ENCODE measurements at regions not wholly inside any gene's neighbourhood (a gene's known extent, or its start where the extent isn't known, plus 50 kb on each side); places are given as distances from the start of the nearest gene placed in this dataset.

GRCh38 chr16:8511464-8511863 is 78.8 kb downstream of the TMEM114 start:
- Histone ChIP-seq H3K9me3 (ENCODE audit: control insufficient read depth, insufficient read depth, low read depth, low read length) (no peaks in the 10 kb centered on the region), H3K4me3 (ENCODE audit: low read depth, low read length) (no peak overlapping the region), H3K4me1 (ENCODE audit: control insufficient read depth, insufficient read depth, low read length) (no peaks in the 10 kb centered on the region), H3K27ac (ENCODE audit: extremely low read depth, low read depth, low read length) (no peak overlapping the region), H3K36me3 (ENCODE audit: control insufficient read depth in 2 of 2, insufficient read depth in 1 of 2, low read length in 2 of 2) (no peaks in the 10 kb centered on the region)
- POLR2A ChIA-PET = no interaction called here
- no peak for TF ChIP-seq ZNF426 (tag by site-specific recombination; IDR thresholded peaks at IDR 0.05)
- TF ChIP-seq ZNF704 (tag by site-specific recombination; IDR thresholded peaks at IDR 0.05) = no peak
- no peak for TF ChIP-seq ZNF202 (tag by site-specific recombination; IDR thresholded peaks at IDR 0.05; ENCODE audit: borderline replicate concordance)
- no peak for TF ChIP-seq ZNF48 (tag by site-specific recombination; IDR thresholded peaks at IDR 0.05)
- TF ChIP-seq ZBTB8A (tag by site-specific recombination; IDR thresholded peaks at IDR 0.05) = no peak
- no peak for TF ChIP-seq ZNF248 (tag by site-specific recombination; IDR thresholded peaks at IDR 0.05)
- TF ChIP-seq ZNF560 (tag by site-specific recombination; IDR thresholded peaks at IDR 0.05; ENCODE audit: borderline replicate concordance) = no peak
- no peak for TF ChIP-seq ZNF146 (tag by site-specific recombination; IDR thresholded peaks at IDR 0.05)
- no peak for TF ChIP-seq ZNF175 (tag by site-specific recombination; IDR thresholded peaks at IDR 0.05)
- TF ChIP-seq HOXA7 (CRISPR knock-in tag; IDR thresholded peaks at IDR 0.05; ENCODE audit: borderline replicate concordance) = no peak
- TF ChIP-seq ZNF621 (tag by site-specific recombination; IDR thresholded peaks at IDR 0.05) = no peak
- TF ChIP-seq ZNF223 (tag by site-specific recombination; IDR thresholded peaks at IDR 0.05) = no peak
- TF ChIP-seq PRDM2 (tag by site-specific recombination; IDR thresholded peaks at IDR 0.05; ENCODE audit: borderline replicate concordance) = no peak
- TF ChIP-seq ZNF23 (tag by site-specific recombination; IDR thresholded peaks at IDR 0.05; ENCODE audit: borderline replicate concordance) = no peak
- TF ChIP-seq ZNF292 (tag by site-specific recombination; IDR thresholded peaks at IDR 0.05; ENCODE audit: borderline replicate concordance, low read depth) = no peak
- TF ChIP-seq ZBTB7A (tag by site-specific recombination; IDR thresholded peaks at IDR 0.05; ENCODE audit: low read depth) = no peak
- no peak for TF ChIP-seq ZNF362 (tag by site-specific recombination; IDR thresholded peaks at IDR 0.05)
- TF ChIP-seq PRDM6 (tag by site-specific recombination; IDR thresholded peaks at IDR 0.05) = no peak
- CTCF ChIA-PET = interaction anchor here (0.6 to 0.8 kb wide), 2 partner anchors 367 to 1831 kb away, joined by 3 to 4 read pairs; no protein-coding TSS in a partner anchor
